ENCODE measurements at regions not wholly inside any gene's neighbourhood (a gene's known extent, or its start where the extent isn't known, plus 50 kb on each side); places are given as distances from the start of the nearest gene placed in this dataset.

DNA sequence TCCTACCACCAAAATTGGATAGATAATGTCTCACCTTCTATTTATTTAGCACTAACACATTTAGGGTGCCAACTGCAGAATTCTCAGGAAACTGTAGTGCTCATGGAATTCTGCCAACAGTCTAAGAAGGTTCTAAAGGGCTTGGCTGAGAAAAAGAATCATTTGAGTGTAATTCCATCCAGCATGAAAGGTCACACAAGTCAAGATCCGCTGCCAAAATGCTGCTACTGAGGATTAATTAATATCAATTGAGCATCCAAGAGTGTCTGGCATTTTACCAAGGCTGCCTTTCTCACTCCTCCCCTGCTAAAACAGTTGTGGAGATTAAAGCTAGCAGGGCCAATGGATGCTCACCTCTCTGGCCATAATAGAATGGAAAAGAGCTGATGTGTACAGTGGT, 112.7 kb downstream of the FHL5 start:
- Mint-ChIP-seq H3K27me3 (ENCODE audit: low read depth) (peaks cover 3% of the 10 kb centered on the region), H3K36me3 (ENCODE audit: low read depth) (no peaks in the 10 kb centered on the region), H3K4me1 (peaks cover 26% of the 10 kb centered on the region), H3K9me3 (peaks cover 12% of the 10 kb centered on the region), H3K4me3 (no peak overlapping the region), H3K27ac (peak overlapping the region in 2 of 3 experiments; percentile 60 to 64)
- TF ChIP-seq, protein P1, sequence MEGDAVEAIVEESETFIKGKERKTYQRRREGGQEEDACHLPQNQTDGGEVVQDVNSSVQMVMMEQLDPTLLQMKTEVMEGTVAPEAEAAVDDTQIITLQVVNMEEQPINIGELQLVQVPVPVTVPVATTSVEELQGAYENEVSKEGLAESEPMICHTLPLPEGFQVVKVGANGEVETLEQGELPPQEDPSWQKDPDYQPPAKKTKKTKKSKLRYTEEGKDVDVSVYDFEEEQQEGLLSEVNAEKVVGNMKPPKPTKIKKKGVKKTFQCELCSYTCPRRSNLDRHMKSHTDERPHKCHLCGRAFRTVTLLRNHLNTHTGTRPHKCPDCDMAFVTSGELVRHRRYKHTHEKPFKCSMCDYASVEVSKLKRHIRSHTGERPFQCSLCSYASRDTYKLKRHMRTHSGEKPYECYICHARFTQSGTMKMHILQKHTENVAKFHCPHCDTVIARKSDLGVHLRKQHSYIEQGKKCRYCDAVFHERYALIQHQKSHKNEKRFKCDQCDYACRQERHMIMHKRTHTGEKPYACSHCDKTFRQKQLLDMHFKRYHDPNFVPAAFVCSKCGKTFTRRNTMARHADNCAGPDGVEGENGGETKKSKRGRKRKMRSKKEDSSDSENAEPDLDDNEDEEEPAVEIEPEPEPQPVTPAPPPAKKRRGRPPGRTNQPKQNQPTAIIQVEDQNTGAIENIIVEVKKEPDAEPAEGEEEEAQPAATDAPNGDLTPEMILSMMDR (IDR thresholded peaks at IDR 0.05; ENCODE audit: unreplicated experiment in 3 of 3) = no peak

Data from nephron (organoid).